HTR-8/SVneo (cell line): ENCODE measurements at regions not wholly inside any gene's neighbourhood (a gene's known extent, or its start where the extent isn't known, plus 50 kb on each side); places are given as distances from the start of the nearest gene placed in this dataset.

ENCODE experiments used
- DNase-seq: peaks from one replicate; pipeline ENCODE4 v3.0.0; 2011; ENCODE audit warnings: low spot score, mixed read lengths; ENCODE audit not compliant: insufficient read length
- FAIRE-seq: peaks from 2 replicates; lab custom pipeline; 2011; peaks lifted over from hg19 to GRCh38; lab: Jason Lieb, UNC

GRCh38 chr14:98069712-98070171 lies 1202.3 kb downstream of the BCL11B start:
- no peak for FAIRE-seq
- DNase-seq, result no peak

GRCh38 chr14:98070536-98070935 lies 1201.5 kb downstream of the BCL11B start:
- DNase-seq, result no peak
- FAIRE-seq, result no peak

- no peak for FAIRE-seq
- no peak for DNase-seq
Measured at GRCh38 chr14:98074111-98074510, 1197.9 kb downstream of the BCL11B start.

- DNase-seq (no peak), FAIRE-seq (no peak)
Measured at GRCh38 chr14:98077176-98077575, 1194.8 kb downstream of the BCL11B start.

GRCh38 chr14:98082833-98083232 lies 1189.2 kb downstream of the BCL11B start:
- FAIRE-seq (no peak), DNase-seq (no peak)

- FAIRE-seq (no peak), DNase-seq (no peak)
Measured at GRCh38 chr14:98085751-98086150, 1186.2 kb downstream of the BCL11B start.

GRCh38 chr14:98093111-98093510 lies 1178.9 kb downstream of the BCL11B start:
- FAIRE-seq (no peak), DNase-seq (no peak)

- DNase-seq (no peak), FAIRE-seq (no peak)
Measured at GRCh38 chr14:98099527-98099926, 1172.5 kb downstream of the BCL11B start.

GRCh38 chr14:98101323-98101722 lies 1170.7 kb downstream of the BCL11B start:
- no peak for DNase-seq
- FAIRE-seq, result no peak

- no peak for FAIRE-seq
- DNase-seq, result no peak
Measured at GRCh38 chr14:98103705-98104104, 1168.3 kb downstream of the BCL11B start.

GRCh38 chr14:98109326-98109725 lies 1162.7 kb downstream of the BCL11B start:
- no peak for DNase-seq
- FAIRE-seq, result no peak

- no peak for DNase-seq
- no peak for FAIRE-seq
Measured at GRCh38 chr14:98112194-98112780, 1159.7 kb downstream of the BCL11B start.

GRCh38 chr14:98114122-98114895 lies 1157.7 kb downstream of the BCL11B start:
- DNase-seq (no peak), FAIRE-seq (no peak)

- FAIRE-seq, result no peak
- DNase-seq, result no peak
Measured at GRCh38 chr14:98114946-98115345, 1157.1 kb downstream of the BCL11B start.

GRCh38 chr14:98118749-98119148 lies 1153.2 kb downstream of the BCL11B start:
- FAIRE-seq (no peak), DNase-seq (no peak)

GRCh38 chr14:98119739-98120138 lies 1152.3 kb downstream of the BCL11B start:
- no peak for DNase-seq

GRCh38 chr14:98120831-98121464 lies 1151.0 kb downstream of the BCL11B start:
- DNase-seq (no peak), FAIRE-seq (no peak)

More at GRCh38 chr14:98119739-98120138, 1152.3 kb downstream of the BCL11B start:
- FAIRE-seq, result no peak

- FAIRE-seq (no peak), DNase-seq (no peak)
Measured at GRCh38 chr14:98122527-98122926, 1149.5 kb downstream of the BCL11B start.

GRCh38 chr14:98130691-98131090 lies 1141.3 kb downstream of the BCL11B start:
- DNase-seq, result no peak
- FAIRE-seq, result no peak

GRCh38 chr14:98131406-98131805 lies 1140.6 kb downstream of the BCL11B start:
- no peak for DNase-seq
- no peak for FAIRE-seq

GRCh38 chr14:98133806-98134205 lies 1138.2 kb downstream of the BCL11B start:
- FAIRE-seq (no peak), DNase-seq (no peak)
